Globus pallidus (tissue), 1 donor: ENCODE measurements at regions not wholly inside any gene's neighbourhood (a gene's known extent, or its start where the extent isn't known, plus 50 kb on each side); places are given as distances from the start of the nearest gene placed in this dataset.
"Not testable (repeated sequence)": the region's sequence is repeated elsewhere in the genome, so short reads cannot be mapped to it uniquely, and the experiment has no call there.

ENCODE experiments used
- DNase-seq: peaks from one replicate; pipeline ENCODE4 v3.0.0-alpha.2; 2015; ENCODE audit warnings: low spot score

GRCh38 chr12:131314524-131315090 is 360.9 kb downstream of the ADGRD1 start:
- no peak for DNase-seq

GRCh38 chr12:131315601-131316000 is 361.9 kb downstream of the ADGRD1 start:
- no peak for DNase-seq

GRCh38 chr12:131316388-131316787 is 362.7 kb downstream of the ADGRD1 start:
- no peak for DNase-seq

- DNase-seq: no peak
These were observed 364.5 kb downstream of the ADGRD1 start for GRCh38 chr12:131318045-131318685.

GRCh38 chr12:131321988-131322387 is 368.3 kb downstream of the ADGRD1 start:
- no peak for DNase-seq

- not testable (repeated sequence) for DNase-seq
These were observed 368.8 kb downstream of the ADGRD1 start for GRCh38 chr12:131322460-131322859.

- DNase-seq: no peak
These were observed 370.2 kb downstream of the ADGRD1 start for GRCh38 chr12:131323879-131324278.

GRCh38 chr12:131327521-131328488 is 374.1 kb downstream of the ADGRD1 start:
- DNase-seq: no peak

- not testable (repeated sequence) for DNase-seq
These were observed 375.4 kb downstream of the ADGRD1 start for GRCh38 chr12:131328861-131329845.

- no peak for DNase-seq
These were observed 376.6 kb downstream of the ADGRD1 start for GRCh38 chr12:131330106-131330815.

- DNase-seq: no peak
These were observed 377.5 kb downstream of the ADGRD1 start for GRCh38 chr12:131331148-131331750.

GRCh38 chr12:131332224-131332623 is 378.5 kb downstream of the ADGRD1 start:
- DNase-seq: no peak

- DNase-seq: no peak
These were observed 377.8 kb upstream of the SFSWAP start for GRCh38 chr12:131333136-131333535.

GRCh38 chr12:131333621-131334440 is 377.1 kb upstream of the SFSWAP start:
- no peak for DNase-seq

GRCh38 chr12:131334835-131335234 is 376.1 kb upstream of the SFSWAP start:
- no peak for DNase-seq

- no peak for DNase-seq
These were observed 375.4 kb upstream of the SFSWAP start for GRCh38 chr12:131335456-131335855.

- DNase-seq: not testable (repeated sequence)
These were observed 373.0 kb upstream of the SFSWAP start for GRCh38 chr12:131337861-131338260.

- no peak for DNase-seq
These were observed 370.2 kb upstream of the SFSWAP start for GRCh38 chr12:131340616-131341210.

GRCh38 chr12:131341608-131342007 is 369.3 kb upstream of the SFSWAP start:
- DNase-seq: not testable (repeated sequence)
